Stimulated activated memory B cell treated with anti-CD40 and anti-IgM and Interleukin-4, amounts not matched to agents 10 μg/mL and 1 μg/mL and 100 μg/mL, for 72 hours (primary cell): ENCODE measurements at regions not wholly inside any gene's neighbourhood (a gene's known extent, or its start where the extent isn't known, plus 50 kb on each side); places are given as distances from the start of the nearest gene placed in this dataset.
A peak's percentile ranks its signal among the peaks of the same experiment; 100 is the strongest.

Experiments
- ATAC-seq: fragments of 150-1000 bp; cut with Tn5 transposase; 2 replicates; pipeline ENCODE4 v1.10.0; 2021
- H3K27ac Mint-ChIP-seq: one replicate; pipeline ENCODE4 v1.8.0; 2022; ENCODE audit warnings: mild to moderate bottlenecking, mixed read lengths
- H3K27me3 Mint-ChIP-seq: one replicate; pipeline ENCODE4 v1.8.0; 2022; ENCODE audit warnings: mixed read lengths
- H3K36me3 Mint-ChIP-seq: one replicate; pipeline ENCODE4 v1.8.0; 2022; ENCODE audit warnings: mixed read lengths
- H3K4me1 Mint-ChIP-seq: one replicate; pipeline ENCODE4 v1.8.0; 2022; ENCODE audit warnings: mixed read lengths
- H3K4me3 Mint-ChIP-seq: one replicate; pipeline ENCODE4 v1.8.0; 2022; ENCODE audit warnings: mild to moderate bottlenecking, moderate library complexity, mixed read lengths
- H3K9me3 Mint-ChIP-seq: one replicate; pipeline ENCODE4 v1.8.0; 2022; ENCODE audit warnings: mixed read lengths

DNA sequence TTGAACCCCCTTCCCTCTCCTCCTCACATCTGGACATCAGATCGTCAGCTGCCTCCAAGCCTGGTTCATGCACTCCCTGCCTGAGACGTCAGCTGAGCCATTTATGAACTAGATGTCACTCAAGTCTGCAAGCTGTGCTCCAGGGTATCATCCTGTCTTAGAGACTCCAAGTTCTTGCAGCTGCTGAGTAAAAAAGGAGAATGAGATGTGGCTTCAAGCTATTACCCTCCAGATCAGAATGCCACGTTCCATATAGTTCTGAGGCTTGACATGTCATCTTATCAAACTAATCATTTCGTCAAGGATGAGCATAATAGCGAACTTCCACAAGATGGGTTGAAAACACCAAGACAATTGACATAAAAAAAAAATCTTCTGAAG, 766.3 kb downstream of the TBL1XR1 start:
- ATAC-seq, result no peak
- Mint-ChIP-seq H3K36me3 (no peaks in the 10 kb centered on the region), H3K27ac (no peak overlapping the region), H3K27me3 (no peaks in the 10 kb centered on the region), H3K4me3 (no peak overlapping the region), H3K4me1 (no peaks in the 10 kb centered on the region), H3K9me3 (no peaks in the 10 kb centered on the region)

DNA sequence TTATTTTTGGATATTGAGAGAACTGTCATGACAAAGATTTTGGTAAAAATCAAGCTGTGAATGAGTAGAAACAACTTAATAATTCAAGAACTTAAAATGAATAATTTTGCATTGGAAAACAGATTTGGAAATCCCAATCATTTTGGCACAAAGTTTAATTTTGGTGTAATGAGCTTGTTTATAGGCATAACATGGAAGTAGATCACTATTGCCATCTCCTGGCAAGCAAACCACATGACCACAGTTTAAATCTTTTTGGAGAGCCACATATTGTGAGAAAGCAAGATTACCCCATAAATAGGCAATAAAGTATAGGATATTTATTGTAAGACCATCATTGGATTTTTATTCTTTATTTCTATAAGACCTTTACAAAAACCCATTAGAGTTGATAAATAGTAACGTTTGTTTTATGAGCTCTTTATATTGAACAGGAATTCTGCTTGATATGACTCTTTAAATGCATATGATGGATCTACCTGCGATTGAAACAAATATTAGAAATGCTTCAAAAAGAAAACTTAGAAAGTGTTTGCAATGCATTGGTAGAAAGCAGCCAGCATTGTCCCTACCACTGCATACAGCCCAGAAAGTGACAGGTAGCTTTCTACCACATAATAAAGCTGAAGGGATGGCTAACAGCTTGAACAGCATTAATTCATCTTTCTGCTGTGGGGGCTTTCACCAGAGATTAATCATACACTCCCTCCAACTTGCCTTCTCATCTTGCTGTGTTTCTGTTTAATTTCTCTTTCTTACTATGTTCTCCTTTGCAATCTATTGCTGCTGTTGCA, 766.8 kb downstream of the TBL1XR1 start:
- Mint-ChIP-seq H3K4me3 (no peak overlapping the region), H3K36me3 (no peaks in the 10 kb centered on the region), H3K27me3 (no peaks in the 10 kb centered on the region), H3K9me3 (no peaks in the 10 kb centered on the region), H3K4me1 (no peaks in the 10 kb centered on the region), H3K27ac (no peak overlapping the region)
- no peak for ATAC-seq

DNA sequence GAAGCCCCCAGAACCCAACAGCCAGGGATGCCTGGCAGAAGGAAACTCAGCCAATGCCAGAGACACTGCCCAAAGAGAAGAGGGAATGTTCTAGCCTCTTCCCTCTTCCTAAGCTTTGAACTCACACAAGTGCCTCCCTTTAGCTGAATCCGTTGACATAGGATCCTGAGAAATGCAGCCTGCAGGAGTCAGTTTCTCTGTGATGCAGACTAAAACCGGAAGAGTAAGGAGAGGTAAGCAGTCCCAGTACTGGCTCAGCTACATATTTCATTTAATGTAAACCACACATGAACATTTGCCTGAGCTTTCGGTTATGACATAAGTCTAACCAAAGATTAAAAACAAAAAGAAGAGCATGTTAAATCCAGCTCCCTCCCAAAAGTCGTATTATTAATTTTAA, 768.7 kb downstream of the TBL1XR1 start:
- Mint-ChIP-seq H3K9me3 (no peaks in the 10 kb centered on the region), H3K4me3 (no peak overlapping the region), H3K36me3 (no peaks in the 10 kb centered on the region), H3K27ac (no peak overlapping the region), H3K4me1 (no peaks in the 10 kb centered on the region), H3K27me3 (no peaks in the 10 kb centered on the region)
- no peak for ATAC-seq

DNA sequence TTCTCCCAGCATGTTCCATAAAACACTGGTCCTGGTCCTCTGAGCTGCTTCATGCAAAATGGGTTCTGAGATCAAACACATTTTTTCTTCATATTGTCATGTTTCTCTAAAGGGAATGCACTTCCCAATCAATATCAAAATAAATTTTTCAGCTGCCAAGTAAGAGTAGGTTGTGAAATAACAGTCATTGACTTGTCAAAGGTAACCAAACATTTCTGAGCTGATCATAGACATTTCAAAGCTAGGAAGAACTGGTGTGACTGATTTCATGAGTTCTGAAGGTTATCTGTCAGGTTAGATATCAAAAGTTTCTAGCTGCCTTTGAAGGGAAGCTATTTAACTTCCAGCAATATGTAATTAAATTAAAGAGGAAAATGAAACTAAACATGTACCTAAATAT, 770.9 kb downstream of the TBL1XR1 start:
- H3K36me3 Mint-ChIP-seq, result no peaks in the 10 kb centered on the region
- H3K27ac Mint-ChIP-seq, result no peak overlapping the region
- H3K27me3 Mint-ChIP-seq, result no peaks in the 10 kb centered on the region
- no peak for ATAC-seq
- no peaks in the 10 kb centered on the region for H3K4me1 Mint-ChIP-seq
- no peaks in the 10 kb centered on the region for H3K9me3 Mint-ChIP-seq
- no peak overlapping the region for H3K4me3 Mint-ChIP-seq

DNA sequence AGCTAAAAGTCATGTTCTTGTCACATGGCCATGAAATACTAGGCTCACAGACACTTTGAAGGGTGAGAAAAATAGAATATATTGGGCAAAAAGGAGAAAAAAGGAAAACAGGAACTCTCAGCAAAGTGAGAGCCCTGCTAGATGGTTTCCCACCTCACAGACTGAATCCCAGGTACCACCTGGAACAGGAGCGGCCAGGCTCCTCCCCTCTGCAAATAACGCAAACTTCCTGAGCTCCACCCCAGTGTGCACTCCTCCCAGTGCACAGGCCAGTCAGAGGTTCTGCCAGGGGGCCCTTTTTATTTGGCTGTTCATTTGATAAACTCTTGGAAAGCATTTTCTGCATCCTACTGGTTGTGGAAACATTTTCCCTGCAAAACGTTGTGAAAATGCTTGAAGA, 780.4 kb downstream of the TBL1XR1 start:
- ATAC-seq, result no peak
- Mint-ChIP-seq H3K4me3 (no peak overlapping the region), H3K9me3 (no peaks in the 10 kb centered on the region), H3K4me1 (no peaks in the 10 kb centered on the region), H3K27ac (no peak overlapping the region), H3K27me3 (no peaks in the 10 kb centered on the region), H3K36me3 (no peaks in the 10 kb centered on the region)

DNA sequence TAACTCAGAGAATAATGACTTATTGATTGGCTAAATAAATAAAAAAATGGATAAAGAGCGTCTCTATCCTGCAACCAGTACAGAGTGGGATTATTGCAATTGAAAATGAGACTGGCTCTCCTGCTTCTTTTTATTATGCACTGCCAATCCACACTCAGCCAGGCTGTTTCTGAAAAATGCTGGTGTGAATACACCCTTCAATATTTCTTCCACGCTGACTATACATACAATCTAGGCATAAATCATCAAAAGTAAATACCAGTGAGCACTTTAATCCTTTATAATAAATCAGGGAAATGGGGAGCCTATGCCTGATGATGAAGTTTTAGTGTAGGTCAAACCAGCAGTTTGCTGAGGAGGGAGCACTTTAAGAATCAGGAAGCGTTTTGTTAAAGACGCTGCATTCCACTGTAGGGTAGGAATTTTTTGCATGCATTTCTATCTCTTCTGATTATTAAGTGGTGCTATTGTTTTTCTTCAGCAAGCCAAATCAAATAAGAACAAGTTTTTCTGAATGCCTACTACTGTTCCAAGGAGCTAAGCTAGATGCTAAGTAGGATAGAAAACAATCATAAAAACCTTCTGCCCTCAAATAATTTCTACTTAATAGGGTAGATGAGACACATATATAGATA, 781.5 kb downstream of the TBL1XR1 start:
- Mint-ChIP-seq H3K9me3 (no peaks in the 10 kb centered on the region), H3K36me3 (no peaks in the 10 kb centered on the region), H3K4me1 (no peaks in the 10 kb centered on the region), H3K27ac (no peak overlapping the region), H3K27me3 (no peaks in the 10 kb centered on the region), H3K4me3 (no peak overlapping the region)
- no peak for ATAC-seq

DNA sequence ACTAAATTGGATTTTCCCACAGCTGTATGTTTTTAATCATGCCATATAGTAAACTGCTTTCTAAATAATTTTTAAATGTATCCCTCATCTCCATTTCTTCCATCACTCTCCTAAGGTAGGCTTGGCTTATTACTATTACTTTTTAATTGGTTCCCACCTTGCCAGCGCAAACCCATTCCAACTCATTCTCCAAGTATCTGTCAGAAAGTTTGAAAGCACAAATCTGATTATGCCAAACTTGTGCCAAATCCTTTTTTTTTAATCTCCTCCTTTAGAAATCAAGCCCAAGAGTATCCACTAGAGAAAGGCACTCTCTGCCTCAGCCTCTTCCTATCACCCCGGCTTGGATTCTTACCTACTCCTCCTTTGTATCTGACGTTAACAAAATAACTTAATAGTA, 784.5 kb downstream of the TBL1XR1 start:
- Mint-ChIP-seq H3K4me1 (no peaks in the 10 kb centered on the region), H3K9me3 (no peaks in the 10 kb centered on the region), H3K36me3 (no peaks in the 10 kb centered on the region), H3K27ac (no peak overlapping the region), H3K27me3 (no peaks in the 10 kb centered on the region), H3K4me3 (no peak overlapping the region)
- ATAC-seq, result no peak

DNA sequence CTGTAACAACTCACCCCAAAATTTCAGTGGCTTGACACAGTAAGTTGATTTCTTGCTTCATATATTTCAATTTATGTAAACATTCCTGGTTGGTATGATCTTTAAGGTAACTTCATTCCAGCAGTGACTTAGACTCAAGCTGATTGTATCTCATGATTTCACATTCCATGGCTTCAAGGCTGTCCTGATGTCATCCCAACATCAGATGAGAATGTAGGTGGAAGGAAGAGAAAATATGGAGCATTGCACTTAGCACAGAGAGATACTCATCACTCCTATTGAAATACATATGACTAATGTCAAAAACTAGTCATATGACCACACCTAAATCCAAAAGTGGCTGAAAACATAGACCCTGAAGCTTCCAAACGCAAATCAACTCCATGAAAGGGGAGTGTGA, 793.8 kb downstream of the TBL1XR1 start:
- Mint-ChIP-seq H3K27ac (no peak overlapping the region), H3K36me3 (no peaks in the 10 kb centered on the region), H3K9me3 (peaks cover 2% of the 10 kb centered on the region), H3K4me1 (no peaks in the 10 kb centered on the region), H3K27me3 (no peaks in the 10 kb centered on the region), H3K4me3 (no peak overlapping the region)
- ATAC-seq, result no peak

DNA sequence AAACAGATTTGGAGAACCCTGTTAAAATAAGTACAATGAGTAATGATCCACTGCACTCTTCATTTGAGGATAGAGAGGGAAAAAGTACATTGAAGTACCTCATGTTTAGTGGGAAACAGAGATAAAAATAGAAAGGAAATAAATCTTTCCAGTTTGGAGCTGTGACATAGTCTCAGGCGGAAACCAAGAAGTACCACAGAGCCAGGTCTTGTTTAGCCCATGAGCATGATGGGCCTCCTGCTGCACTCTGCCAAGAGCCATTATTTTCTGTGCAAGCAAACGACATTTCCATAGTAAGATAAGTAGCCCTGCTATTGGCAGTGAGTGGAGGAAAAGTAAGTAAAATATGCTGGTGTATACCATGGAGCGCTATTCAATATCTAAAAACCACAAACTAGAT, 796.1 kb downstream of the TBL1XR1 start:
- Mint-ChIP-seq H3K9me3 (peaks cover 9% of the 10 kb centered on the region), H3K4me3 (no peak overlapping the region), H3K27me3 (no peaks in the 10 kb centered on the region), H3K36me3 (no peaks in the 10 kb centered on the region), H3K27ac (no peak overlapping the region), H3K4me1 (no peaks in the 10 kb centered on the region)
- ATAC-seq, result no peak

DNA sequence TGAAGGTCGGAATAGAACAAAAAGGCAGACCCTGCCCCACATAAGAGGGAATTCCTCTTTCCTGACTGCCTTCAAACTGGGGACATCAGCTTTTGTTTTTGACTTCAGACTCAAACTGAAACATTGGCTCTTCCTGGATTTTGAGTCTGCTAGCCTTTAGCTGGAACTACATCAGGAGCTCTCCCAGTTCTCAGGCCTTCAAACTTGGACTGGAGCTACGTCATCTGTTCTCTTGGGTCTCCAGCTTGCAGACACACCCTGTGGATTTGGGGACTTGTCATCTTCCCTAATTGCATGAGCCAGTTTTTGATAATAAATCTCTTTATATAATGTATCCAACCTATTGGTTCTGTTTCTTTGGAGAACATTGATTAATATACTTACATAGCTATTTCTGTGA, 798.1 kb downstream of the TBL1XR1 start:
- H3K9me3 Mint-ChIP-seq, result peaks cover 14% of the 10 kb centered on the region
- no peaks in the 10 kb centered on the region for H3K27me3 Mint-ChIP-seq
- ATAC-seq, result no peak
- no peaks in the 10 kb centered on the region for H3K4me1 Mint-ChIP-seq
- no peaks in the 10 kb centered on the region for H3K36me3 Mint-ChIP-seq
- no peak overlapping the region for H3K4me3 Mint-ChIP-seq
- H3K27ac Mint-ChIP-seq, result no peak overlapping the region

DNA sequence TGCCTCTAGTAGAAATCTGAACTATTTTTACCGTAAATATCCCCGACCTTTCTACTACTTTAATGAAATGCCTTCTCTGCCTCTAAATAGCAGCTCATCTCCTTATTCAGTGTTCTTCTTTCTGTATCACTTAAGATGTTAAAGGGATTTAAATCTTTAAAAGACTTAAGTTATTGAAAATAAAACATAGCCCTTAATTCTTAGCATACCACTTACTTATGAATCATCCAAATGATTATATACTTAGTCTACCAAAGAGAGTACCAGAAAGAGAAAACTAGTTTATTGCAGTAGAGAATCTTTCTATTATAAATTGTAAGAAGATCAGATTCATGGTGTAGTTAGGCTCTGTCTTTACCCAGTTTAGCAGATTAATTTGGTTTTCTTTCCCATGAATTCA, 802.0 kb downstream of the TBL1XR1 start:
- Mint-ChIP-seq H3K27me3 (no peaks in the 10 kb centered on the region), H3K9me3 (peaks cover 21% of the 10 kb centered on the region), H3K4me1 (no peaks in the 10 kb centered on the region), H3K27ac (no peak overlapping the region), H3K36me3 (no peaks in the 10 kb centered on the region), H3K4me3 (no peak overlapping the region)
- ATAC-seq, result no peak

DNA sequence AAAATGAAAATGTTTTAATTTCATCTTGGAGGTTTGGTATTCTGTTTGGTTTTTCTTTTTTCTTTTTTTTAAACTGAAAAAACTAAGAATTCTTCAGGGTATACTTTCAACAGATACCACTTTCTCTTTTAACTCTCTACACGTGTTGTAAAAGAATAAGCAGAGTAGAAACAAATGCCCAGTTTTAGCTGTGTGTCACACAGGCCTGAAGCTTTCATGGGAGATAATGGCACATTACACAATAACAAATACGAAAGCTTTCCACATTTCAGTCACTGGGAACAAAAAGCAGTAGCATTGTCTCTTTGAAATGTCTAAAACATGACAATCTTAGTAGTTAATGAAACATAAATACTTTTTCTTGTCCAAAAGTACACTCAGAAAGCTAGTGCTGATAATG, 818.5 kb downstream of the TBL1XR1 start:
- no peak for ATAC-seq
- Mint-ChIP-seq H3K4me1 (no peaks in the 10 kb centered on the region), H3K9me3 (no peaks in the 10 kb centered on the region), H3K27me3 (no peaks in the 10 kb centered on the region), H3K36me3 (no peaks in the 10 kb centered on the region), H3K27ac (no peak overlapping the region), H3K4me3 (no peak overlapping the region)

DNA sequence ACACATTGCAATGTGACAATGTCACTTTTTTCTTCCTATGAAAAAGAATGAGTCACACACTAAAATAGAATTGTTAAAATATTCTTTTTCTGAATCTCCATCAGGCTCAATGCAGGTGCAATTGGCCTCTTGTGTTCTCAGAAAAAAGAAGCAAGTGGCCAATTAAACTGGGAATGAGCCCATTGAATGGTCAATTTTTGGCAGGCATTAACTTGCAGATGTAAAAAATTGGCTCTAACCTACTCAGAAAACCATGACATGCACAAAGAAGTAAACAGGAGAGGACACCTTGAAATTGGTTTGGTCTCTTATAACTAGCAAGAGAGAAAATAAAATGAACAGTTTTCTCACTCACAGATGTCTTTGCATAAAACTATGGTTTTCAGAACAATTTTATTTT, 820.8 kb downstream of the TBL1XR1 start:
- no peaks in the 10 kb centered on the region for H3K36me3 Mint-ChIP-seq
- no peaks in the 10 kb centered on the region for H3K4me1 Mint-ChIP-seq
- H3K27ac Mint-ChIP-seq, result no peak overlapping the region
- no peak overlapping the region for H3K4me3 Mint-ChIP-seq
- H3K27me3 Mint-ChIP-seq, result no peaks in the 10 kb centered on the region
- peaks cover 2% of the 10 kb centered on the region for H3K9me3 Mint-ChIP-seq
- ATAC-seq, result no peak

DNA sequence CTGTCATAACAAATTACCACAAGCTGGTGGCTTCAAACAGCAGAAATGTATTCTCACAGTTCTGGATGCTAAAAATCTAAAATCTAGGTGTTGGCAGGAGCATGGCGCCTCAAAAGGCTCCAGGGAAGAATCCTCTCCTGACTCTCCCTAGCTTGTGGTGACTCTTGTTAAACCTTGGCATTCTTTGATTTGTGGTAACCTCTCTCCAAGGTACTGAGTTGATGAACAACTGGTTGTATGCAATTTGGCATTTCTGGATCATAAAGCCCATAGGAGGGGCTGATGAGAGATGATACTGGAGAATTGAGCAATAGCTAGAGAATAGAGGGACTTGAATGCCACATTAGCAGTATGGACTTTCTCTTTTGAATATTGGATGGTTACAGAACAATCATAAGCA, 821.8 kb downstream of the TBL1XR1 start:
- H3K9me3 Mint-ChIP-seq, result peaks cover 2% of the 10 kb centered on the region

DNA sequence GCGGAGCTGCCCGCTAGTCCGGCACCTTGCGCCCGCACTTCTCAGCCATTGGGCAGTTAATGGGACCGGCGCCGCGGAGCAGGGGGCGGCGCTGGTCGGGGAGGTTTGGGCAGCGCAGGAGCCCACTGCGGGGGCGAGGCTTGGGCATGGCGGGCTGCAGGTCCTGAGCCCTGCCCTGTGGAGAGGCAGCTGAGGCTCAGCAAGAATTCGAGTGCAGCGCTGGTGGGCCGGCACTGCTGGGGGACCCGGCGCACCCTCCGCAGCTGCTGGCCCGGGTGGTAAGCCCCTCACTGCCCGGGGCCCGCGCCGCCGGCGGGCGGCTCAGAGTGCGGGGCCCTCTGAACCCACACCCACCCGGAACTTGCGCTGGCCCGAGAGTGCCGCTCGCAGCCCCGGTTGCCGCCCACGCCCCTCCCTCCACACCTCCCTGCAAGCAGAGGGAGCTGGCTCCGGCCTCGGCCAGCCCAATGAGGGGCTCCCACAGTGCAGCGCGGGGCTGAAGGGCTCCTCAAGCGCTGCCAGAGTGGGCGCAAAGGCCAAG, 835.0 kb downstream of the TBL1XR1 start:
- Mint-ChIP-seq H3K4me1 (no peaks in the 10 kb centered on the region), H3K27ac (no peak overlapping the region), H3K4me3 (no peak overlapping the region), H3K27me3 (no peaks in the 10 kb centered on the region), H3K9me3 (peaks cover 4% of the 10 kb centered on the region), H3K36me3 (no peaks in the 10 kb centered on the region)
- ATAC-seq, result peak; percentile 56

More for the DNA sequence above, 821.8 kb downstream of the TBL1XR1 start:
- Mint-ChIP-seq H3K4me3 (no peak overlapping the region), H3K27me3 (no peaks in the 10 kb centered on the region), H3K4me1 (no peaks in the 10 kb centered on the region), H3K27ac (no peak overlapping the region), H3K36me3 (no peaks in the 10 kb centered on the region)
- ATAC-seq, result no peak

DNA sequence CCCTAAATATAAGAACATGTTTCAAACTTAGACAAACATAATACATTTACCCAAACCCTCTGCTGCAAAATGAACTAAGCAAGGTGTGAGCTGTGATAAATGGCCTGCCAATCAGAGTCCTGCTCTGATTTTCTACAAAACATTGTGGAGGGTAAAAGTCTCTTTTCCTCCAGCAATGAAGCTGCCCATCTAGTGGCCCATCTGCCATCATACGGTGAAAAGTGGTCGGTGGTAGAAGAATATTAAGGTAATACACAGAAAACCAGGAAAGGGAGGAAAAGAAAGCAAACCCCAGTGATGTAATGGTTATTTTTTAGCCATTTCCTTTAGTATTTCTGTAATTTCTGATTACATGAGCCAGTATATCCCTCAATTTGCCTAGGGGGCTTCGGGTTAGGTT, 838.1 kb downstream of the TBL1XR1 start:
- no peak for ATAC-seq
- Mint-ChIP-seq H3K4me1 (no peaks in the 10 kb centered on the region), H3K27me3 (no peaks in the 10 kb centered on the region), H3K9me3 (peaks cover 4% of the 10 kb centered on the region), H3K4me3 (no peak overlapping the region), H3K27ac (no peak overlapping the region), H3K36me3 (no peaks in the 10 kb centered on the region)
